DND-41 (cell line): ENCODE measurements at regions not wholly inside any gene's neighbourhood (a gene's known extent, or its start where the extent isn't known, plus 50 kb on each side); places are given as distances from the start of the nearest gene placed in this dataset.

Experiments
- EZH2 ChIP-seq: IDR thresholded peaks from 3 replicates; pipeline ENCODE4 v1.6.1; 2012; ENCODE audit warnings: borderline replicate concordance, low read depth, mild to moderate bottlenecking, moderate library complexity, low read length, inconsistent platforms; ENCODE audit not compliant: severe bottlenecking
- TF ChIP-seq, protein P1 (sequence below): IDR thresholded peaks from 2 replicates; pipeline ENCODE4 v1.5.1; 2012; ENCODE audit warnings: borderline replicate concordance, low read length, moderate library complexity, mild to moderate bottlenecking; ENCODE audit not compliant: poor library complexity, severe bottlenecking; ENCODE audit errors: extremely low read depth

DNA sequence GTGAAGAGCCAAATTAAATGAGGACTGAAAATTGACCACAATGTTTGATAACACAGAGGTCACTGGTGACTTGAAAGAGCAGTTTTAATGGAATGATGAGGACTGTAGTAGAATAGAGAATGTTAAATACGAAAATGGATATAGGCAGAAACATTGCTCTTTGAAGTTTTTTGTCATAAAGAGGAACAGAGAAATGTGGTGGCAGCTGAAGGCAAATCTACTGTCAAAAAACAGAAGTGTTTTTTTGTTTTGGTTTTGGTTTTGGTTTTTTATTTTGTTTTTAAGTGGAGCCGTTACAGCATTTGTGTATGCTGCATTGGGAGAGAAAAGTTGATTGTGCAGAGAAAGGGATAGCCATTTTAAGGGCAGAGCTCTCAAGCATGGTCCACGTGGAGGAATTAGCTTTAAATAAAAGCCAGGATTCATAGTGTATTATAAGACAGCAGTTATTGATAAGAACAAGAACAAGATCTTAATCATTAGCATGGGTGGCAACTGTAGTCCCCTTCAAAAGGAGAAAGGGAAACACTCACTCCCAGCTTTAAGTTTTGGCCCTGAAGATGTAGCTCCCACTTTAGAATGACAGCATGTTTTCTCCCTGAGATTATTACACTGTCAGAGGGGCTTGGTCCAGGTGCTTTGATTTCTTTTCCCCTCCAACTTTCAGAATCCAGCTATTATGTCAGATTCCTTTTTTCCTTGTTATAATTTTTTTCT lies 156.7 kb upstream of the BET1 start:
- TF ChIP-seq, protein P1, sequence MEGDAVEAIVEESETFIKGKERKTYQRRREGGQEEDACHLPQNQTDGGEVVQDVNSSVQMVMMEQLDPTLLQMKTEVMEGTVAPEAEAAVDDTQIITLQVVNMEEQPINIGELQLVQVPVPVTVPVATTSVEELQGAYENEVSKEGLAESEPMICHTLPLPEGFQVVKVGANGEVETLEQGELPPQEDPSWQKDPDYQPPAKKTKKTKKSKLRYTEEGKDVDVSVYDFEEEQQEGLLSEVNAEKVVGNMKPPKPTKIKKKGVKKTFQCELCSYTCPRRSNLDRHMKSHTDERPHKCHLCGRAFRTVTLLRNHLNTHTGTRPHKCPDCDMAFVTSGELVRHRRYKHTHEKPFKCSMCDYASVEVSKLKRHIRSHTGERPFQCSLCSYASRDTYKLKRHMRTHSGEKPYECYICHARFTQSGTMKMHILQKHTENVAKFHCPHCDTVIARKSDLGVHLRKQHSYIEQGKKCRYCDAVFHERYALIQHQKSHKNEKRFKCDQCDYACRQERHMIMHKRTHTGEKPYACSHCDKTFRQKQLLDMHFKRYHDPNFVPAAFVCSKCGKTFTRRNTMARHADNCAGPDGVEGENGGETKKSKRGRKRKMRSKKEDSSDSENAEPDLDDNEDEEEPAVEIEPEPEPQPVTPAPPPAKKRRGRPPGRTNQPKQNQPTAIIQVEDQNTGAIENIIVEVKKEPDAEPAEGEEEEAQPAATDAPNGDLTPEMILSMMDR, result no peak
- no peak for TF ChIP-seq EZH2
